ENCODE measurements at regions not wholly inside any gene's neighbourhood (a gene's known extent, or its start where the extent isn't known, plus 50 kb on each side); places are given as distances from the start of the nearest gene placed in this dataset.

DNA sequence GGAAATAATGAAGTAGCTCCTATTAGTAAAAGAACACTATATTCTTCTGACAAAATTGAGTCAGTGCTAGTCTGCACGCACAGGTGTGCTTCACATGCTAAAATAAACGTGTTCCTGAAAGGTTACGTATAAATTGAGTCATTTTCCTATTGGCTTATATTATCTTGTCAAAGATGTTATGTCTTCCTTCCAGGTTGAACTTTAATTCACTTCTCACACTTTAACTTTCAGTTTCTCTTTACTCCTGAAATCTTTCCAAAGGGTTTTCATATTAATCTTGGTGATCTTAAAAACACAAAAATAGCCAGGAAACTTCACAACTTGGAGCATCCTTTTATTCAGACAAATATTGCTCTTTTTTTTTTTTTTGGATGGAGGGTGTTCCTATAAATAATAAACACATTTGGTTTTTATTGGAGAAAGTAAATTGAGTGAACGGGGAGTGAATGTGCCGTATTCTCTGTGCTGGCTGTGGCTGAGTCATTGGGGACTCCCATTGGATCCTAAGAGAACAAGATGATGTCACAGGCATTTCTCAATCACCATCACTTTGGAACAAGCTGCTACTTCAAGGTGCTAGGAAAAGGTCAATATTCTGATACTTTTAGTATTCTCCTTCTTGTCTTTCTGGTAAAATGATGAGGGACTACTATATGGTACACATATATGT is 150.2 kb upstream of the SPATS2L start:
- intact Hi-C loops (cut with micrococcal nuclease) = no loop called here
- DNase-seq (peak; percentile 63), ATAC-seq (peak; percentile 33; the same call in 1 of the 2 replicates)
- no TSS peak for BruUV-seq (replicated peaks)
- no peak overlapping the region for H3K27ac ChIP-seq (ENCODE audit: low read length)
- peak overlapping the region; percentile 58 for H3K4me3 ChIP-seq (ENCODE audit: low read length)
- no peak for TF ChIP-seq EZH2phosphoT487 (IDR thresholded peaks at IDR 0.05; ENCODE audit: borderline replicate concordance, low read length)
- TF ChIP-seq, protein P1, sequence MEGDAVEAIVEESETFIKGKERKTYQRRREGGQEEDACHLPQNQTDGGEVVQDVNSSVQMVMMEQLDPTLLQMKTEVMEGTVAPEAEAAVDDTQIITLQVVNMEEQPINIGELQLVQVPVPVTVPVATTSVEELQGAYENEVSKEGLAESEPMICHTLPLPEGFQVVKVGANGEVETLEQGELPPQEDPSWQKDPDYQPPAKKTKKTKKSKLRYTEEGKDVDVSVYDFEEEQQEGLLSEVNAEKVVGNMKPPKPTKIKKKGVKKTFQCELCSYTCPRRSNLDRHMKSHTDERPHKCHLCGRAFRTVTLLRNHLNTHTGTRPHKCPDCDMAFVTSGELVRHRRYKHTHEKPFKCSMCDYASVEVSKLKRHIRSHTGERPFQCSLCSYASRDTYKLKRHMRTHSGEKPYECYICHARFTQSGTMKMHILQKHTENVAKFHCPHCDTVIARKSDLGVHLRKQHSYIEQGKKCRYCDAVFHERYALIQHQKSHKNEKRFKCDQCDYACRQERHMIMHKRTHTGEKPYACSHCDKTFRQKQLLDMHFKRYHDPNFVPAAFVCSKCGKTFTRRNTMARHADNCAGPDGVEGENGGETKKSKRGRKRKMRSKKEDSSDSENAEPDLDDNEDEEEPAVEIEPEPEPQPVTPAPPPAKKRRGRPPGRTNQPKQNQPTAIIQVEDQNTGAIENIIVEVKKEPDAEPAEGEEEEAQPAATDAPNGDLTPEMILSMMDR (conservative IDR thresholded peaks at IDR 0.05; ENCODE audit: low read depth, low read length) = no peak
- TF ChIP-seq EZH2 (IDR thresholded peaks at IDR 0.05; ENCODE audit: low read length, unreplicated experiment) = no peak
- H3K9me2 ChIP-seq (replicated peaks; ENCODE audit: low read length) = no peaks in the 10 kb centered on the region
- H3K9me3 ChIP-seq (ENCODE audit: low read length) = 0 out of 2 replicates have a peak, but pooled peaks cover 5% of the 10 kb centered on the region
- H3K36me3 ChIP-seq (ENCODE audit: low read depth, low read length) = no peaks in the 10 kb centered on the region
- no peak overlapping the region for H3K9ac ChIP-seq (ENCODE audit: low read length)
- CTCF ChIA-PET = no interaction called here
- no peaks in the 10 kb centered on the region for H3K4me1 ChIP-seq (ENCODE audit: insufficient read depth, low read length)
- H3K4me2 ChIP-seq (ENCODE audit: low read length) = peak overlapping the region; percentile 64
- no peaks in the 10 kb centered on the region for H3F3A ChIP-seq (ENCODE audit: low read length, unreplicated experiment)
- H4K20me1 ChIP-seq (ENCODE audit: low read length) = no peaks in the 10 kb centered on the region
- POLR2A ChIA-PET (ENCODE audit: unreplicated experiment) = interaction anchor here (0.6 kb wide), 1 partner anchor 64 kb away, joined by 4 read pairs; no protein-coding TSS in a partner anchor
- no peaks in the 10 kb centered on the region for H3K27me3 ChIP-seq (ENCODE audit: low read length)
- no peaks in the 10 kb centered on the region for H3K79me2 ChIP-seq (ENCODE audit: low read length)
- peak overlapping the region; percentile 63 for H2AFZ ChIP-seq (ENCODE audit: low read length)

DNA sequence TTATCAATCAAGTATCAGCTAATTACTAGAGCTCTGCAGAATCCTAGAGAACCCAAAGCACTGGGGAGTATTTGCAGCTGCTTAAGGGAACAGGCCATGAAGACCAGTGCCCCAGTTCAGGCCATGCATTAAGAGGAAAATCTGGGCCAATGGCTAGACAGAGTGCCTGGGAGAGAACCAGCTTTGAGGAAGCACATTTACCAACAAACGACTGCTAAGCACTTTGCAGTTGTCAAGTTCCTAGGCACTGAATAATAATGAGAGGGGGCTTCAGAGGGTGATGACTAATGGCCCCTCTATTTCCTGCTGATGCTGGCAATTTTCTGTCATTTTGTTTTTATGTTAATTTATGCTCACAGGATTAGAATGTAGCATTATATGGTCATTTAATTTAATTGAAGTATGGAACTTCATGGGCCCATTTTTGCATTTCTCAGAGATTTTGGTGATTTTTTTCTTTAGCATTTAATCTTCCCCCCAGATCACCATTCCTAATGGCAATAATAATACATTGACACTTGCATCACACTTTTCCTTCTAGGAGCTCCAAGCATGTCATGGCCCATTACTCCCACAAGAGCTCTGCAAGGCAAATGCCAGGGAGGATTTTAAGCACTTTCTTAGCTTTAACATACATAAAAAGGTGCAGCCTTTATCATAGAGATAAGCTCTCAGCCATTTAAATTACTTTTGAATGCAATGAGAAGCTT is 147.7 kb upstream of the SPATS2L start:
- TF ChIP-seq EZH2phosphoT487 (IDR thresholded peaks at IDR 0.05; ENCODE audit: borderline replicate concordance, low read length) (no peak), EZH2 (IDR thresholded peaks at IDR 0.05; ENCODE audit: low read length, unreplicated experiment) (no peak)
- TF ChIP-seq, protein P1 (conservative IDR thresholded peaks at IDR 0.05; ENCODE audit: low read depth, low read length) = no peak
- Histone ChIP-seq H3K4me3 (ENCODE audit: low read length) (no peak overlapping the region), H4K20me1 (ENCODE audit: low read length) (no peaks in the 10 kb centered on the region), H3K4me2 (ENCODE audit: low read length) (no peak overlapping the region), H3K9me2 (replicated peaks; ENCODE audit: low read length) (no peaks in the 10 kb centered on the region), H3K9ac (ENCODE audit: low read length) (no peak overlapping the region), H3K36me3 (ENCODE audit: low read depth, low read length) (no peaks in the 10 kb centered on the region), H3K27me3 (ENCODE audit: low read length) (no peaks in the 10 kb centered on the region), H3K79me2 (ENCODE audit: low read length) (no peaks in the 10 kb centered on the region), H3K4me1 (ENCODE audit: insufficient read depth, low read length) (no peaks in the 10 kb centered on the region), H3K9me3 (ENCODE audit: low read length) (no peaks in the 10 kb centered on the region), H3K27ac (ENCODE audit: low read length) (no peak overlapping the region), H3F3A (ENCODE audit: low read length, unreplicated experiment) (no peaks in the 10 kb centered on the region), H2AFZ (ENCODE audit: low read length) (no peak overlapping the region)
- intact Hi-C loops (cut with micrococcal nuclease) = no loop called here
- ChIA-PET CTCF (no interaction called here), POLR2A (ENCODE audit: unreplicated experiment) (no interaction called here)
- DNase-seq = no peak
- no TSS peak for BruUV-seq (replicated peaks)
- no peak for ATAC-seq

DNA sequence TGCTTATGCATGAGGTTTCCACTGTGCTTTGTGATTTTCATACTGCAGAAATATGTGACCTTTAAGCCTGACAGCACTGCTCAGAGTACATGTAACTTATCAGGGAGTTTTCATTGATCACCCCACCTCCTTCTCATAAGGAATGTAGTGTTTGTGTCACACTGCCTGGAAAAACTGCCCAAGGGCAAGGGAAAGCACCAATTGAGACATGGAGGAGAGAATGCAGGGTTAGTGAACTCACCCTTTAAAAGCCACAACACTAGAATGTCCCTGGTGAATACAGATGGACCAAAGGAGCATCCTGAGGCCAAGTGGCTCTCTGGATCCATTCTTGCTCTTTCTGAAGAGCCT is 147.2 kb upstream of the SPATS2L start:
- intact Hi-C loops (cut with micrococcal nuclease) = no loop called here
- Histone ChIP-seq H3K27me3 (ENCODE audit: low read length) (no peaks in the 10 kb centered on the region), H3K4me2 (ENCODE audit: low read length) (no peak overlapping the region), H4K20me1 (ENCODE audit: low read length) (no peaks in the 10 kb centered on the region), H3K9me2 (replicated peaks; ENCODE audit: low read length) (no peaks in the 10 kb centered on the region), H3K36me3 (ENCODE audit: low read depth, low read length) (no peaks in the 10 kb centered on the region), H3F3A (ENCODE audit: low read length, unreplicated experiment) (no peaks in the 10 kb centered on the region), H3K27ac (ENCODE audit: low read length) (no peak overlapping the region), H3K79me2 (ENCODE audit: low read length) (no peaks in the 10 kb centered on the region), H3K9ac (ENCODE audit: low read length) (no peak overlapping the region), H3K4me3 (ENCODE audit: low read length) (no peak overlapping the region), H3K4me1 (ENCODE audit: insufficient read depth, low read length) (no peaks in the 10 kb centered on the region), H2AFZ (ENCODE audit: low read length) (no peak overlapping the region), H3K9me3 (ENCODE audit: low read length) (no peaks in the 10 kb centered on the region)
- CTCF ChIA-PET = no interaction called here
- POLR2A ChIA-PET (ENCODE audit: unreplicated experiment) = no interaction called here
- no peak for ATAC-seq
- DNase-seq = peak; percentile 11
- BruUV-seq (replicated peaks) = no TSS peak
- TF ChIP-seq EZH2phosphoT487 (IDR thresholded peaks at IDR 0.05; ENCODE audit: borderline replicate concordance, low read length) (no peak), EZH2 (IDR thresholded peaks at IDR 0.05; ENCODE audit: low read length, unreplicated experiment) (no peak)
- TF ChIP-seq, protein P1 (conservative IDR thresholded peaks at IDR 0.05; ENCODE audit: low read depth, low read length) = no peak
